ENCODE measurements at regions not wholly inside any gene's neighbourhood (a gene's known extent, or its start where the extent isn't known, plus 50 kb on each side); places are given as distances from the start of the nearest gene placed in this dataset.

- no peak for TF ChIP-seq CTCF (IDR thresholded peaks at IDR 0.05; ENCODE audit: low read depth, low read length, missing control alignments)
- DNase-seq (ENCODE audit: extremely low read depth, low read depth), result no peak
- H3K4me3 ChIP-seq (replicated peaks; ENCODE audit: low read depth, low read length), result no peak overlapping the region
These were observed 233.1 kb upstream of the POU3F3 start for GRCh38 chr2:104620801-104621200.

- no peak overlapping the region for H3K4me3 ChIP-seq (replicated peaks; ENCODE audit: low read depth, low read length)
- no peak for DNase-seq (ENCODE audit: extremely low read depth, low read depth)
- TF ChIP-seq CTCF (IDR thresholded peaks at IDR 0.05; ENCODE audit: low read depth, low read length, missing control alignments), result no peak
These were observed 218.3 kb upstream of the POU3F3 start for GRCh38 chr2:104635608-104636007.

- DNase-seq (ENCODE audit: extremely low read depth, low read depth), result no peak
- no peak overlapping the region for H3K4me3 ChIP-seq (replicated peaks; ENCODE audit: low read depth, low read length)
- TF ChIP-seq CTCF (IDR thresholded peaks at IDR 0.05; ENCODE audit: low read depth, low read length, missing control alignments), result no peak
These were observed 215.6 kb upstream of the POU3F3 start for GRCh38 chr2:104638190-104638858.

- no peak overlapping the region for H3K4me3 ChIP-seq (replicated peaks; ENCODE audit: low read depth, low read length)
- TF ChIP-seq CTCF (IDR thresholded peaks at IDR 0.05; ENCODE audit: low read depth, low read length, missing control alignments), result no peak
- no peak for DNase-seq (ENCODE audit: extremely low read depth, low read depth)
These were observed 215.1 kb upstream of the POU3F3 start for GRCh38 chr2:104638859-104639202.

GRCh38 chr2:104641786-104642185, 212.1 kb upstream of the POU3F3 start:
- DNase-seq (ENCODE audit: extremely low read depth, low read depth), result no peak
- no peak for TF ChIP-seq CTCF (IDR thresholded peaks at IDR 0.05; ENCODE audit: low read depth, low read length, missing control alignments)
- H3K4me3 ChIP-seq (replicated peaks; ENCODE audit: low read depth, low read length), result no peak overlapping the region

- TF ChIP-seq CTCF (IDR thresholded peaks at IDR 0.05; ENCODE audit: low read depth, low read length, missing control alignments), result no peak
- no peak overlapping the region for H3K4me3 ChIP-seq (replicated peaks; ENCODE audit: low read depth, low read length)
- no peak for DNase-seq (ENCODE audit: extremely low read depth, low read depth)
These were observed 205.5 kb upstream of the POU3F3 start for GRCh38 chr2:104648376-104648775.

- TF ChIP-seq CTCF (IDR thresholded peaks at IDR 0.05; ENCODE audit: low read depth, low read length, missing control alignments), result no peak
- DNase-seq (ENCODE audit: extremely low read depth, low read depth), result no peak
- H3K4me3 ChIP-seq (replicated peaks; ENCODE audit: low read depth, low read length), result no peak overlapping the region
These were observed 204.0 kb upstream of the POU3F3 start for GRCh38 chr2:104649866-104650265.

Measured in HFF-Myc (cell line).